OCI-LY7 (cell line): ENCODE measurements at regions not wholly inside any gene's neighbourhood (a gene's known extent, or its start where the extent isn't known, plus 50 kb on each side); places are given as distances from the start of the nearest gene placed in this dataset.

Experiments
- CTCF ChIP-seq: fragments of 200-600 bp; sonication (generic); conservative IDR thresholded peaks from 2 replicates; pipeline ENCODE4 v1.5.1; 2014; ENCODE audit warnings: mild to moderate bottlenecking, antibody characterized with exemption, low read length, moderate library complexity, mixed read lengths
- EZH2phosphoT487 ChIP-seq: fragments of 200-600 bp; sonication (generic); IDR thresholded peaks from 2 replicates; pipeline ENCODE4 v1.6.1; 2018; ENCODE audit warnings: low read depth, borderline replicate concordance, mild to moderate bottlenecking, mixed run types, antibody characterized with exemption, low read length, moderate library complexity, mixed read lengths

GRCh38 chr6:8906699-8907098 is 471.4 kb upstream of the SLC35B3 start:
- no peak for TF ChIP-seq EZH2phosphoT487
- no peak for TF ChIP-seq CTCF
